ENCODE measurements at regions not wholly inside any gene's neighbourhood (a gene's known extent, or its start where the extent isn't known, plus 50 kb on each side); places are given as distances from the start of the nearest gene placed in this dataset.

- TF ChIP-seq CTCF (IDR thresholded peaks at IDR 0.05; ENCODE audit: extremely low read depth in 1 of 2, insufficient read depth in 1 of 2, low read depth in 1 of 2, low read length in 2 of 2) = no peak
- TF ChIP-seq MAX (IDR thresholded peaks at IDR 0.05; ENCODE audit: insufficient read depth, insufficient read length) = no peak
- TF ChIP-seq MYC (IDR thresholded peaks at IDR 0.05; ENCODE audit: low read depth, low read length) = no peak
- TF ChIP-seq EZH2 (IDR thresholded peaks at IDR 0.05; ENCODE audit: borderline replicate concordance, low read depth, low read length, severe bottlenecking) = no peak
- TF ChIP-seq POLR2A (IDR thresholded peaks at IDR 0.05; ENCODE audit: low read depth, low read length) = no peak
- TF ChIP-seq POLR2AphosphoS5 (IDR thresholded peaks at IDR 0.05; ENCODE audit: insufficient read depth, low read depth, low read length) = no peak
- TF ChIP-seq GATA2 (IDR thresholded peaks at IDR 0.05; ENCODE audit: insufficient read depth, insufficient read length, low read depth, low read length) = no peak
- TF ChIP-seq JUN (IDR thresholded peaks at IDR 0.05; ENCODE audit: borderline replicate concordance, insufficient read depth, insufficient read length, low read depth) = no peak
- TF ChIP-seq FOS (IDR thresholded peaks at IDR 0.05; ENCODE audit: borderline replicate concordance, insufficient read depth, low read length) = no peak
These were observed 462.5 kb downstream of the AMY1C start for GRCh38 chr1:104212239-104212638.

All from endothelial cell of umbilical vein (primary cell).